ENCODE measurements at regions not wholly inside any gene's neighbourhood (a gene's known extent, or its start where the extent isn't known, plus 50 kb on each side); places are given as distances from the start of the nearest gene placed in this dataset.

DNA sequence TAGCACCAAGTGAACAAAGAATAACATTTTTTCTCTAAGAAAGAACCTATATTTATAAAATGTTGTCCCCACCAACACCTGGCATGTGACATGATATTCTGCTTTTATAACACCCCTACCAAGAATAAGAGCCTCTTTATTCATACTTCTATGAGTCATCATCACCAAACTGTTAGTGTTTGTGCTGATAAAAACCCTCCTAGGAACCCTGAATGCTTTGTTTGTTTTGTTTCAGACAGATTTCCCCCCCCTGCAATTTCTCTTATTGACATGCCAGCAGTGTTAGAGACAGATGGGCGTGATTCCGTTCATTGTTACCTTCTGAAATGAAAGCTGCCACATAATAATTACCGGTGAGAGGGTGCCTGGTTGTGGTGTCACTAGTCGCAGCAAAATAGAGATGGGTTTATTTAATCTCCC lies 651.1 kb downstream of the SORCS1 start:
- H3K4me1 ChIP-seq (ENCODE audit: insufficient read depth) = no peaks in the 10 kb centered on the region
- H3K9me3 ChIP-seq (ENCODE audit: low read depth) = no peaks in the 10 kb centered on the region
- H3K36me3 ChIP-seq (replicated peaks; ENCODE audit: insufficient read depth, low read depth) = no peaks in the 10 kb centered on the region
- DNase-seq (ENCODE audit: low spot score) = no peak
- no peaks in the 10 kb centered on the region for H4K20me1 ChIP-seq (ENCODE audit: insufficient read depth, poor library complexity, severe bottlenecking)
- TF ChIP-seq EZH2phosphoT487 (IDR thresholded peaks at IDR 0.05; ENCODE audit: low read depth, severe bottlenecking, unreplicated experiment) (no peak), EZH2 (IDR thresholded peaks at IDR 0.05; ENCODE audit: borderline replicate concordance) (no peak)
- TF ChIP-seq, protein P1, sequence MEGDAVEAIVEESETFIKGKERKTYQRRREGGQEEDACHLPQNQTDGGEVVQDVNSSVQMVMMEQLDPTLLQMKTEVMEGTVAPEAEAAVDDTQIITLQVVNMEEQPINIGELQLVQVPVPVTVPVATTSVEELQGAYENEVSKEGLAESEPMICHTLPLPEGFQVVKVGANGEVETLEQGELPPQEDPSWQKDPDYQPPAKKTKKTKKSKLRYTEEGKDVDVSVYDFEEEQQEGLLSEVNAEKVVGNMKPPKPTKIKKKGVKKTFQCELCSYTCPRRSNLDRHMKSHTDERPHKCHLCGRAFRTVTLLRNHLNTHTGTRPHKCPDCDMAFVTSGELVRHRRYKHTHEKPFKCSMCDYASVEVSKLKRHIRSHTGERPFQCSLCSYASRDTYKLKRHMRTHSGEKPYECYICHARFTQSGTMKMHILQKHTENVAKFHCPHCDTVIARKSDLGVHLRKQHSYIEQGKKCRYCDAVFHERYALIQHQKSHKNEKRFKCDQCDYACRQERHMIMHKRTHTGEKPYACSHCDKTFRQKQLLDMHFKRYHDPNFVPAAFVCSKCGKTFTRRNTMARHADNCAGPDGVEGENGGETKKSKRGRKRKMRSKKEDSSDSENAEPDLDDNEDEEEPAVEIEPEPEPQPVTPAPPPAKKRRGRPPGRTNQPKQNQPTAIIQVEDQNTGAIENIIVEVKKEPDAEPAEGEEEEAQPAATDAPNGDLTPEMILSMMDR (IDR thresholded peaks at IDR 0.05; ENCODE audit: poor library complexity) = no peak
- H3K4me3 ChIP-seq = no peak overlapping the region
- H3K79me2 ChIP-seq = no peaks in the 10 kb centered on the region
- no peaks in the 10 kb centered on the region for H3K9me2 ChIP-seq (replicated peaks; ENCODE audit: insufficient read depth)
- 28% methylated on average over 4 of the region's 4 CpGs for WGBS (ENCODE audit: low lambda C conversion rate, missing lambda C conversion rate)
- peak overlapping the region; percentile 56 for H3K4me2 ChIP-seq
- H2AFZ ChIP-seq = no peak overlapping the region
- no peak overlapping the region for H3K27ac ChIP-seq
- H3K27me3 ChIP-seq = no peaks in the 10 kb centered on the region

DNA sequence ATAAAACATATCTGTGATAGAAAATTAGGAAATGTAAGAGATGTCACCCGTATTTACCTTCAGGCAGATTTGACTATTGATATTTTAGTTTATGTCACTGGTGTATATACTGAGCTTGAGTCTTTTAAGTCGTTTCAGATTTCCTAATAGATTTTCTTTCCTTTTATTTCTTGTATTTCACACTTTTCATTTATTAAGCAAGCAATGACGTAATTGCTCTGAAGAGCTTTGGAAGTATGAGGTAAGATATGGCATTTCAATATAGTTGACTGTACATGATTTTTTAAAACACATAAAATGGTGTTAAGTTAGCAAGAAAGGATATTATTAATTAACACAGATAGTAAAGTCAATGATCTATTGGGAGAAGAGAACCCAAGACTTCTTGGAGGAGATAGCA lies 652.6 kb downstream of the SORCS1 start:
- DNase-seq (ENCODE audit: low spot score) = no peak

DNA sequence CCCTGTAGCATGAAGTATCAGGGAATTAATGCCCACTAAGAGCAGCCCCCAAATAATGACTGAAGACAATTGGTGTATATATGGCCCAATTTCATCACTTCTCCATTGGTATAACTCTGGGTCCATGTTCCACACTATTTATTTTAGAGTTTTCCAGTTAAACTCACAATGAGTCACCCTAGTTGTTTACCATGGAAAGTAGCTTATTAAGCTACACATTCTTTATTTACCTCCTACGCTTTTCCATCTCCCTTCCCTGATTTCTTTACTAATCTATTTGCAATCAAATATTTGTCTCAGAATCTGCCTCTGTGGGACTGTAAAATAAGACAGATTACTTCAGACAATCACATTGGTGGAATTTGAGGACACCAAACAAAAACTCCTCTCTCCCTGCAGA lies 655.6 kb downstream of the SORCS1 start:
- Histone ChIP-seq H3K27ac (no peak overlapping the region), H3K4me1 (ENCODE audit: insufficient read depth) (no peaks in the 10 kb centered on the region), H3K9me2 (replicated peaks; ENCODE audit: insufficient read depth) (no peaks in the 10 kb centered on the region), H2AFZ (no peak overlapping the region), H3K36me3 (replicated peaks; ENCODE audit: insufficient read depth, low read depth) (no peaks in the 10 kb centered on the region), H3K9me3 (ENCODE audit: low read depth) (no peaks in the 10 kb centered on the region), H3K27me3 (no peaks in the 10 kb centered on the region), H3K79me2 (no peaks in the 10 kb centered on the region), H4K20me1 (ENCODE audit: insufficient read depth, poor library complexity, severe bottlenecking) (no peaks in the 10 kb centered on the region), H3K4me3 (no peak overlapping the region), H3K4me2 (no peak overlapping the region)
- TF ChIP-seq EZH2phosphoT487 (IDR thresholded peaks at IDR 0.05; ENCODE audit: low read depth, severe bottlenecking, unreplicated experiment) = no peak
- no peak for DNase-seq (ENCODE audit: low spot score)
- 68% methylated on average over 1 of the region's 1 CpG for WGBS (ENCODE audit: low lambda C conversion rate, missing lambda C conversion rate)

More for the DNA sequence above, 652.6 kb downstream of the SORCS1 start:
- H3K36me3 ChIP-seq (replicated peaks; ENCODE audit: insufficient read depth, low read depth) = no peaks in the 10 kb centered on the region
- H3K9me3 ChIP-seq (ENCODE audit: low read depth) = no peaks in the 10 kb centered on the region
- H4K20me1 ChIP-seq (ENCODE audit: insufficient read depth, poor library complexity, severe bottlenecking) = no peaks in the 10 kb centered on the region
- no peaks in the 10 kb centered on the region for H3K79me2 ChIP-seq
- no peaks in the 10 kb centered on the region for H3K27me3 ChIP-seq
- TF ChIP-seq, protein P1 (IDR thresholded peaks at IDR 0.05; ENCODE audit: poor library complexity) = no peak
- TF ChIP-seq EZH2phosphoT487 (IDR thresholded peaks at IDR 0.05; ENCODE audit: low read depth, severe bottlenecking, unreplicated experiment) (no peak), EZH2 (IDR thresholded peaks at IDR 0.05; ENCODE audit: borderline replicate concordance) (no peak)
- H3K9me2 ChIP-seq (replicated peaks; ENCODE audit: insufficient read depth) = no peaks in the 10 kb centered on the region
- no peak overlapping the region for H3K27ac ChIP-seq
- H3K4me2 ChIP-seq = no peak overlapping the region
- no peak overlapping the region for H3K4me3 ChIP-seq
- no peaks in the 10 kb centered on the region for H3K4me1 ChIP-seq (ENCODE audit: insufficient read depth)
- H2AFZ ChIP-seq = no peak overlapping the region
- WGBS (ENCODE audit: low lambda C conversion rate, missing lambda C conversion rate) = 84% methylated on average over 3 of the region's 3 CpGs

DNA sequence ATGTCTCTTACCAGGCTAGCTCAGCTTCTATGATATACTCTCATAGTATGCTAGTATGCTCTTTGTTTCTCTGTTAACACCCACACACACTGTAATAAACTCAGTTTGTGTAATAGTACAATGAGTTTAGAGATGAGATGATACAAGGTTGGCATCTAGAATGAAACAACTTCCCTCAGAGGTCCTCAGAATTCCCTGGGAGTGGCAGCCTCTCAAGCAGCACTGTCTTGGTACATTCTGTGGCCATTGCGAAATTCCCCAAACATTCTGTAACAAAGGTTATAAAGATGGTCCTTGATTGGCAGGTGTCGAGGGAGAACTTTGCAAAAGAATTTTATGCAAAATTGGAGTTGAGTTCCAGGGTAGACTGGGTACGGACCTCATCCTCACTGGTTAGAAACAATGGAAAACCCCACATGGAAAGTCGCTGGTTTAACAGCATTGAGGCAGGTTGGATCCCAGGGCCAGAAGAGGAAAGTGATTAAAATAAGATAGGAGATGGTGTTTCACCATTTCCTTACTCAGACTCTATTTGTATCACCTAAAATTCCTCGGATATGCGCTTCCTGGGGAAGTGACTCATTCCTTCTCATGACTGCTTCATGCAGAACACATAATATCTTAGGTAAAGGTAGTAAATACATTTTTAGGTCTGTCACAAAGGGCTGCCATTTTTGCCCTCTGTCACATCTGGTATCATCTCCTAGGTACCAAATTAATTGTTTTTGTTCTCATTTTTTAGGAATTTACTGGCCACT lies 657.8 kb downstream of the SORCS1 start:
- no peaks in the 10 kb centered on the region for H3K27me3 ChIP-seq
- TF ChIP-seq EZH2 (IDR thresholded peaks at IDR 0.05; ENCODE audit: borderline replicate concordance) (no peak), EZH2phosphoT487 (IDR thresholded peaks at IDR 0.05; ENCODE audit: low read depth, severe bottlenecking, unreplicated experiment) (no peak)
- TF ChIP-seq, protein P1 (IDR thresholded peaks at IDR 0.05; ENCODE audit: poor library complexity) = no peak
- H3K9me2 ChIP-seq (replicated peaks; ENCODE audit: insufficient read depth) = no peaks in the 10 kb centered on the region
- H2AFZ ChIP-seq = no peak overlapping the region
- H3K4me1 ChIP-seq (ENCODE audit: insufficient read depth) = no peaks in the 10 kb centered on the region
- H3K27ac ChIP-seq = no peak overlapping the region
- no peaks in the 10 kb centered on the region for H3K36me3 ChIP-seq (replicated peaks; ENCODE audit: insufficient read depth, low read depth)
- H3K4me2 ChIP-seq = no peak overlapping the region
- H3K4me3 ChIP-seq = no peak overlapping the region
- no peaks in the 10 kb centered on the region for H4K20me1 ChIP-seq (ENCODE audit: insufficient read depth, poor library complexity, severe bottlenecking)
- 85% methylated on average over 6 of the region's 6 CpGs for WGBS (ENCODE audit: low lambda C conversion rate, missing lambda C conversion rate)
- no peaks in the 10 kb centered on the region for H3K9me3 ChIP-seq (ENCODE audit: low read depth)
- DNase-seq (ENCODE audit: low spot score) = no peak
- H3K79me2 ChIP-seq = no peaks in the 10 kb centered on the region
